Hepatocyte (in vitro differentiated cells): ENCODE measurements at regions not wholly inside any gene's neighbourhood (a gene's known extent, or its start where the extent isn't known, plus 50 kb on each side); places are given as distances from the start of the nearest gene placed in this dataset.

Experiments used
- DNase-seq: peaks from one replicate; pipeline ENCODE4 v3.0.0-alpha.2; 2016; ENCODE audit warnings: low spot score
- H2AFZ ChIP-seq: fragments of 200-600 bp; sonication (generic); 2 replicates; pipeline ENCODE4 v1.6.0; 2016; ENCODE audit warnings: antibody characterized with exemption, mild to moderate bottlenecking
- H3K27ac ChIP-seq: fragments of 200-600 bp; sonication (generic); 2 replicates; pipeline ENCODE4 v1.5.1; 2016; ENCODE audit warnings: mild to moderate bottlenecking
- H3K27me3 ChIP-seq: fragments of 200-600 bp; sonication (generic); 2 replicates; pipeline ENCODE4 v1.6.1; 2016
- H3K36me3 ChIP-seq: fragments of 200-600 bp; sonication (generic); replicated peaks from 2 replicates; pipeline ENCODE4 v1.5.1; 2016; ENCODE audit warnings: low read depth; ENCODE audit not compliant: insufficient read depth
- H3K4me1 ChIP-seq: fragments of 200-600 bp; sonication (generic); 2 replicates; pipeline ENCODE4 v1.5.1; 2016; ENCODE audit warnings: mild to moderate bottlenecking, moderate library complexity; ENCODE audit not compliant: insufficient read depth
- H3K4me2 ChIP-seq: fragments of 200-600 bp; sonication (generic); 2 replicates; pipeline ENCODE4 v1.6.0; 2016
- H3K4me3 ChIP-seq: fragments of 200-600 bp; sonication (generic); 2 replicates; pipeline ENCODE4 v1.5.1; 2016; ENCODE audit warnings: mild to moderate bottlenecking
- H3K79me2 ChIP-seq: fragments of 200-600 bp; sonication (generic); 2 replicates; pipeline ENCODE4 v1.6.0; 2017; ENCODE audit warnings: mild to moderate bottlenecking
- H3K9me2 ChIP-seq: fragments of 200-600 bp; sonication (generic); replicated peaks from 2 replicates; pipeline ENCODE4 v1.6.0; 2017; ENCODE audit warnings: mild to moderate bottlenecking; ENCODE audit not compliant: insufficient read depth
- H3K9me3 ChIP-seq: fragments of 200-600 bp; sonication (generic); 2 replicates; pipeline ENCODE4 v1.5.1; 2016; ENCODE audit warnings: low read depth, mild to moderate bottlenecking
- H4K20me1 ChIP-seq: fragments of 200-600 bp; sonication (generic); 2 replicates; pipeline ENCODE4 v1.6.0; 2016; ENCODE audit warnings: mild to moderate bottlenecking; ENCODE audit not compliant: insufficient read depth, poor library complexity, severe bottlenecking
- EZH2 ChIP-seq: fragments of 200-600 bp; sonication (generic); IDR thresholded peaks from 2 replicates; pipeline ENCODE4 v1.6.1; 2016; ENCODE audit warnings: antibody characterized with exemption, mild to moderate bottlenecking, borderline replicate concordance
- EZH2phosphoT487 ChIP-seq: fragments of 200-600 bp; sonication (generic); IDR thresholded peaks from one replicate; pipeline ENCODE4 v1.6.1; 2018; ENCODE audit warnings: antibody characterized with exemption, mild to moderate bottlenecking, low read depth, moderate library complexity; ENCODE audit not compliant: unreplicated experiment, severe bottlenecking
- WGBS: methylation state at CpG from one replicate; pipeline ENCODE4 v1.1.6; 2016; ENCODE audit warnings: low lambda C conversion rate; ENCODE audit errors: missing lambda C conversion rate; 5-methylcytosine and 5-hydroxymethylcytosine counted together
- TF ChIP-seq, protein P1 (sequence below): fragments of 200-600 bp; sonication (generic); IDR thresholded peaks from 2 replicates; pipeline ENCODE4 v1.5.1; 2016; ENCODE audit warnings: antibody characterized with exemption, mild to moderate bottlenecking; ENCODE audit not compliant: poor library complexity

GRCh38 chr3:117059956-117060270 is 350.3 kb downstream of the TUSC7 start:
- H3K9me2 ChIP-seq, result no peaks in the 10 kb centered on the region
- no peaks in the 10 kb centered on the region for H3K9me3 ChIP-seq
- H3K27ac ChIP-seq, result no peak overlapping the region
- H3K4me2 ChIP-seq, result no peak overlapping the region
- no peak overlapping the region for H3K4me3 ChIP-seq
- no peak for DNase-seq
- H3K4me1 ChIP-seq, result no peaks in the 10 kb centered on the region
- no peaks in the 10 kb centered on the region for H3K79me2 ChIP-seq
- no peaks in the 10 kb centered on the region for H3K36me3 ChIP-seq
- no peaks in the 10 kb centered on the region for H3K27me3 ChIP-seq
- TF ChIP-seq EZH2phosphoT487, result no peak
- TF ChIP-seq, protein P1, sequence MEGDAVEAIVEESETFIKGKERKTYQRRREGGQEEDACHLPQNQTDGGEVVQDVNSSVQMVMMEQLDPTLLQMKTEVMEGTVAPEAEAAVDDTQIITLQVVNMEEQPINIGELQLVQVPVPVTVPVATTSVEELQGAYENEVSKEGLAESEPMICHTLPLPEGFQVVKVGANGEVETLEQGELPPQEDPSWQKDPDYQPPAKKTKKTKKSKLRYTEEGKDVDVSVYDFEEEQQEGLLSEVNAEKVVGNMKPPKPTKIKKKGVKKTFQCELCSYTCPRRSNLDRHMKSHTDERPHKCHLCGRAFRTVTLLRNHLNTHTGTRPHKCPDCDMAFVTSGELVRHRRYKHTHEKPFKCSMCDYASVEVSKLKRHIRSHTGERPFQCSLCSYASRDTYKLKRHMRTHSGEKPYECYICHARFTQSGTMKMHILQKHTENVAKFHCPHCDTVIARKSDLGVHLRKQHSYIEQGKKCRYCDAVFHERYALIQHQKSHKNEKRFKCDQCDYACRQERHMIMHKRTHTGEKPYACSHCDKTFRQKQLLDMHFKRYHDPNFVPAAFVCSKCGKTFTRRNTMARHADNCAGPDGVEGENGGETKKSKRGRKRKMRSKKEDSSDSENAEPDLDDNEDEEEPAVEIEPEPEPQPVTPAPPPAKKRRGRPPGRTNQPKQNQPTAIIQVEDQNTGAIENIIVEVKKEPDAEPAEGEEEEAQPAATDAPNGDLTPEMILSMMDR, result no peak
- TF ChIP-seq EZH2, result no peak
- H2AFZ ChIP-seq, result no peak overlapping the region
- 80% methylated on average over 3 of the region's 3 CpGs for WGBS
- H4K20me1 ChIP-seq, result no peaks in the 10 kb centered on the region

GRCh38 chr3:117063930-117064329 is 354.4 kb downstream of the TUSC7 start:
- Histone ChIP-seq H3K9me3 (no peaks in the 10 kb centered on the region), H3K27me3 (no peaks in the 10 kb centered on the region), H2AFZ (no peak overlapping the region), H3K9me2 (no peaks in the 10 kb centered on the region), H3K79me2 (no peaks in the 10 kb centered on the region), H4K20me1 (no peaks in the 10 kb centered on the region), H3K27ac (no peak overlapping the region), H3K4me2 (no peak overlapping the region), H3K36me3 (no peaks in the 10 kb centered on the region), H3K4me1 (no peaks in the 10 kb centered on the region), H3K4me3 (no peak overlapping the region)
- DNase-seq, result no peak
- TF ChIP-seq, protein P1, result no peak
- TF ChIP-seq EZH2phosphoT487, result no peak
- no peak for TF ChIP-seq EZH2
- WGBS, result 57% methylated on average over 1 of the region's 1 CpG

DNA sequence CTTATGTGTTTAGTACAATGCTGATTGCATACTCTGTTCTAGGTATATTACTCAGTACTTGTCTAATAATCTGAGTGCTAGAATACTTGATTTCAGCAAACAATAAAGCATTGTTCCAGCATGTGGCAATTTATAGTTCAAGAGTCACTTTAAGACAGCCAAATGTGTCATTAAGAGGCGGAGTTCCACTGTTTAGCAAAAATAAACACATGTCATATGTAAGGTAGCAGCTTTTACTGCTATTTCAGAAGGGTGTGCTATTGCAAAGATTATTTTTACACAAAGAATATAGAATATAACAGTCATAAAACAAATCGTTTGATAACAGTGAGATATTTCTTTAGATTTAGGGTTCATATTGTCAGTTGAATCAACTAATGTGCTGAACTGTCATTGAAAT is 358.7 kb downstream of the TUSC7 start:
- no peaks in the 10 kb centered on the region for H4K20me1 ChIP-seq
- no peak for TF ChIP-seq EZH2
- no peak for TF ChIP-seq EZH2phosphoT487
- TF ChIP-seq, protein P1, result no peak

DNA sequence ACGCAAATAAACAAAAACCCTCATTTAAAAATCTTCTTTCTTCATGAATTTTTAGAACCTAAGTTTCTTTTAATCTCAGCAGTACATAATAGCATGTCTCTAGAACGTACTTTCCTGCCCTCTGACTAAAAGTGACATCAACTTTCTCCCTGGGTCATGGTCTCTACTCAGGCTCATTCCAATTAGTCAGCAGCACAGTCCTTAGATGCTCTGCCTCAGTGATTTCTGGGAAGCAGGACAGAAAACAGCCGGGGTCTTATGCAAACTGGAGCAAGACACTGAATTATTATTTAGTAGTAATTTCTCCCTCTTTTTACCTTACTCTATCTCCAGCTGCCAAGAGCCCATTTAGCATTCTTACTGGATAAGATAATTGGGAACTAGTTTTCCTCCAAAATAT is 365.2 kb downstream of the TUSC7 start:
- no peaks in the 10 kb centered on the region for H3K36me3 ChIP-seq
- H3K4me2 ChIP-seq, result no peak overlapping the region
- H3K27ac ChIP-seq, result no peak overlapping the region
- H3K79me2 ChIP-seq, result no peaks in the 10 kb centered on the region
- no peak overlapping the region for H2AFZ ChIP-seq
- no peaks in the 10 kb centered on the region for H3K9me3 ChIP-seq
- H3K4me1 ChIP-seq, result no peaks in the 10 kb centered on the region
- no peaks in the 10 kb centered on the region for H3K27me3 ChIP-seq
- no peaks in the 10 kb centered on the region for H3K9me2 ChIP-seq
- no peak for DNase-seq
- TF ChIP-seq, protein P1, result no peak
- TF ChIP-seq EZH2phosphoT487, result no peak
- no peaks in the 10 kb centered on the region for H4K20me1 ChIP-seq
- 83% methylated on average over 3 of the region's 3 CpGs for WGBS
- H3K4me3 ChIP-seq, result no peak overlapping the region

More for the DNA sequence above, 358.7 kb downstream of the TUSC7 start:
- H3K9me3 ChIP-seq, result no peaks in the 10 kb centered on the region
- no peaks in the 10 kb centered on the region for H3K27me3 ChIP-seq
- no peaks in the 10 kb centered on the region for H3K4me1 ChIP-seq
- WGBS, result 96% methylated on average over 2 of the region's 2 CpGs
- no peak overlapping the region for H3K27ac ChIP-seq
- no peak overlapping the region for H2AFZ ChIP-seq
- no peaks in the 10 kb centered on the region for H3K79me2 ChIP-seq
- H3K36me3 ChIP-seq, result no peaks in the 10 kb centered on the region
- no peaks in the 10 kb centered on the region for H3K9me2 ChIP-seq
- DNase-seq, result no peak
- H3K4me3 ChIP-seq, result no peak overlapping the region
- H3K4me2 ChIP-seq, result no peak overlapping the region
